ENCODE measurements at regions not wholly inside any gene's neighbourhood (a gene's known extent, or its start where the extent isn't known, plus 50 kb on each side); places are given as distances from the start of the nearest gene placed in this dataset.

GRCh38 chr2:103743195-103743594, 981.4 kb downstream of the TMEM182 start:
- TF ChIP-seq CTCF (IDR thresholded peaks at IDR 0.05; ENCODE audit: insufficient read depth, low read length, poor library complexity, severe bottlenecking) = no peak
- no peak for TF ChIP-seq EZH2phosphoT487 (conservative IDR thresholded peaks at IDR 0.05; ENCODE audit: low read length)
